A204.1 (cell line): ENCODE measurements at regions not wholly inside any gene's neighbourhood (a gene's known extent, or its start where the extent isn't known, plus 50 kb on each side); places are given as distances from the start of the nearest gene placed in this dataset.
"Not testable (repeated sequence)": the region's sequence is repeated elsewhere in the genome, so short reads cannot be mapped to it uniquely, and the experiment has no call there.

ENCODE experiments used
- FAIRE-seq: peaks from 2 replicates; lab custom pipeline; 2012; peaks lifted over from hg19 to GRCh38; lab: Jason Lieb, UNC

GRCh38 chr14:23751616-23752015, 115.5 kb downstream of the DHRS2 start:
- no peak for FAIRE-seq

- no peak for FAIRE-seq
Measured at GRCh38 chr14:23763394-23763793, 127.2 kb downstream of the DHRS2 start.

DNA sequence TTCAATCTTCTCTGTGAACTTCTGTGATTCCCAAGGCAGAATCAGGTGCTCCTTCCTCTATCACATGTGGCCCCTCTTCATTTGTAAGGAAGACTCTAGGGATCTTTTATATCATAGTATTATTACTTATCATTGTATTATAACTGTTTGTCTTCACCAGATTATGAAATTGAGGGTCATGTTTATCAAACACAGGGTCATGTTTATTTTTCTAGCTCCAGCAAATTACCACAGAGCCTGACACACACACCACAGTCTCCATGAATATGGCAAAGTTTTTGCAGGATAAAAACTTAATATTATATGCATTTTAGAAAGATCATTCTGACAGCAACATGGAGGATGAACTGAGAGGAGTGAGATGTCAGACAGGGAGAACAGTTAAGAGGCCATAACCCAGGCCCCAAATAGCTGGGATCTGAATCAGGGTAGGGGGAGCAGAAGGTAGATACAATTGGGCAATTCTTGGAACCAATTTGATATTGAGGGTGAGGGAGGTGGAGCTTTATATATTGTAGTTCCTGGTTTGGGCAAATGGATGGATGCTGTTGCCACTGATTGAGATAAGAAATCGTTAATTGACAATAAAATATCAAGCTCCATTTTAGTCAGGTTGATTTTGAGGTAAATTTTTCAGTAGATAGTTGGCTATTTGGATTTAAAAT, 130.7 kb downstream of the DHRS2 start:
- no peak for FAIRE-seq

GRCh38 chr14:23769221-23769728, 133.1 kb downstream of the DHRS2 start:
- not testable (repeated sequence) for FAIRE-seq

DNA sequence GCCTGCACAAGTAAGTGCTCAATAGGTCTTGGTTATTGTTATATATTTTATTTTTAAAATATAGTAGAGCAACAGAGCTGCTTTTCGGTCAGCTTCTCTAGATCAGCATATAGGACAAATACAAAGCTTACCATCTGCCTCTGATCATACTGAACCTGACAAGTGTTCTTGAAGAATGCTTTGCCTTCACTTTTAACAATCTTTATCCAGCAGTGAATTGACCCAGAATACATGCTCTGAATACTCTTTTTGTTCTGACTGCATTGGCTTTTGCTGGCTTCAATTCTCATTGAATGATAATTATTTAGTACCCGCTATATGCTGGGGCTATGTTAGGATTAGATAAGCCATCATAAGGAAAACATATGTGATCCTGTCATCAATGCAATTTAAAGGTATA, 137.8 kb downstream of the DHRS2 start:
- FAIRE-seq: no peak

- no peak for FAIRE-seq
Measured at GRCh38 chr14:23776296-23776695, 140.1 kb downstream of the DHRS2 start.

DNA sequence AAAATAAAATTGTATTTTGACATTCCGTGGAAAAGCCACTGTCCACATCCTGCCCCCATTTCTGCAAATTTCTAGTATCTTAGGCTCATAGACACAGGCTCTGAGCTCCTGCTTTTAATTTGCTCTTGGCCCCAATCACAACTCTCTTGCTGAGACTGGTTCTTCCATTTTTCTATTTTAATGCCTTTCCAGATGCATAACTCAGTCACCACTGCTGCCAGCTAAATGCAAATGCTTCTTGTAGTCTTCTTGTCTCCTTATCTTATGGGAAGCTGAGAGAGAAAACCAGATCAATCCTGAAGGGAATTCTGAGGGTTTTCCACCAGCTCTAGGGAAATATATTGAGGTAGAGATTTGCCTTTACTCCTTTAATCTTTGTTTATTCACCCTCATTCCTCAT, 149.0 kb downstream of the DHRS2 start:
- no peak for FAIRE-seq

GRCh38 chr14:23787436-23787835, 151.3 kb downstream of the DHRS2 start:
- no peak for FAIRE-seq

DNA sequence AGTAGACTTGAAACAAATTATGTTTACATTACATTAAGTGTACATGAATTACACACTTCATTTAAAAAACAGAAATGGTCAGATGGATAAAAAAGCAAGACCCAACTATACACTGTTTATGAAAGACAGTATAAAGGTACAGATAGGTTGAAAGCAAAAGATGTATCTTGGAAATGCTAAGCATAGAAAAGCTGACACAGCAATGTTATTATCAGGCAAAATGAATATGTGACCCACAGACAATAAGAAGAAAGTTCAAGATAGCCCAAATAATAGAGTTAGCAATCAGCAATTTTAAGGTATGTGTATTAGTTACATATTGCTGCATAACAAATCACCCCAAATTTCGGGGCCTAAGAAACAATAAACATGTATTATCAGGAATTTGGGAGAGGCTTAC, 153.5 kb downstream of the DHRS2 start:
- no peak for FAIRE-seq

- no peak for FAIRE-seq
Measured at GRCh38 chr14:23793532-23793931, 157.4 kb downstream of the DHRS2 start.

- no peak for FAIRE-seq
Measured at GRCh38 chr14:23800811-23801210, 152.8 kb upstream of the DHRS4 start.

DNA sequence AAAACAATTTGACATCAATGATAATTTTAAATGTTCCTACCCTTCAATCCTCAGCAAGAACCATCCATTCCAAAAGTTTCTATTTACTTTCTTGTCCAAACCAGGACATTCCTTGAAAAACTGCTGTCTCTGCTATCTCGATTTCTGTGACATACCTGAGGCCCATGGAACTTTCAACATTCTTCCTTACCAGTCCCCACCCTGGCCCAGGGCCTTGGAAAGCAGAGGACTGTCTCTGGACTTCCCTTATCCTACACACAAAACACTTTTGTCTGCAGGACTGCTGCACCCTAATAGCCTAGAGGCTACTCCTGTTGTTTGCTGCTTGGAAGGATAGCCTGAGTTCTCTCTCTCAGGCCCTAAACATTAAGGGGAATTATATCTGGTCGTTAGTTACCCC, 151.8 kb upstream of the DHRS4 start:
- FAIRE-seq: no peak

- no peak for FAIRE-seq
Measured at GRCh38 chr14:23804817-23805216, 148.8 kb upstream of the DHRS4 start.

GRCh38 chr14:23805761-23806160, 147.8 kb upstream of the DHRS4 start:
- FAIRE-seq: no peak

DNA sequence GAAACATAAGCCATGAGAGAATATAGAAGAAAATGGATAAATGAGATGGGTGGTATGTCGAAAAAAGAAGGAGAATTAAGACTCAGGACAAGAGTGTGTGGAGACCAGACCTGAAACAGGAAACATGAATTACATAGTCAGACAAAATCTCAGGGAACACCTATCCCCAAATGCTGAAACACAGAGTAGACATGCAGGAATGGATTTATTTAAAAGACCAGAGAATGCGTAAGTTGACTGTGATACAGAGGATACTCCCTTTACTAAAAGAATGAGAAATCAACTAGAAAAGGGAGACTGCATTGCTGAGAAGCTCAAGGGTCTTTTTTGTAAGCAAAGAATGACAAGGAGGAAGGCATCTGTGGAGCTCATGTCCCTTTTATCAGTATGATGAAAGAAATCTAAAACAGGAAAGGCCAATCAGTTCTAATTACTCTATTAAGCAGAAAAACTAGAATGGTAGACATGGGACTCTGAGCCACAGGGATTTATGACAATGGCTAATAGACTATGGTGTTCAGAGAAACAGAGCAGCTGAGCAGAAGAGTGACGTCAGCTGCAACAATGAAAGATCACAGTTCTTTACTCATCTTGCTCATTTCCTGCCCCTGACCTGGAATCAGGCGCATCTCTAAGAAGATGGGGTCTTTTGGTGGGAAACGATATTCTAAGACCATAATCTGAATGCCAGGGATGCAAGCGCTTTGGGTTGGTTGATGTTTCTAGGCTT, 138.9 kb upstream of the DHRS4 start:
- FAIRE-seq: no peak

DNA sequence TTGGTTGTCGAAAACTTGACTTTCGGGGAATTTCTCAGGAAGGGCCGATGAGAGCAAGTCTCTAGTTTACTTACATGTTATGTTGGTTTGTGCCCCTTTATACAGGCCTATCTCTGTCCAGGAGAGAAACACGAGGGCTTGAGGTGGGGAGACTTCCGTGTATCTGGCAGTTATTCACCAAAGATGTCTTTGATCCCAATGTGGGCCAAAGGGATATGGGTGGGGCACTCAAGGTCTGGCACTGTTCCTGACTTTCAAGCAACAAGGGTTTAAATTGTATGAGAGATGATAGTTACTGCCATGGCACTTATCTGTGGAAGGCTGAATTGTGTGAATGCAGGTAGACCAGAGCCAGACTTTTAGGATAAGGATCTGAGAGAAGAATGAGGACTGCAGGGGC, 137.2 kb upstream of the DHRS4 start:
- FAIRE-seq: no peak

GRCh38 chr14:23817164-23817767, 136.3 kb upstream of the DHRS4 start:
- FAIRE-seq: no peak

GRCh38 chr14:23827100-23827892, 126.3 kb upstream of the DHRS4 start:
- no peak for FAIRE-seq

DNA sequence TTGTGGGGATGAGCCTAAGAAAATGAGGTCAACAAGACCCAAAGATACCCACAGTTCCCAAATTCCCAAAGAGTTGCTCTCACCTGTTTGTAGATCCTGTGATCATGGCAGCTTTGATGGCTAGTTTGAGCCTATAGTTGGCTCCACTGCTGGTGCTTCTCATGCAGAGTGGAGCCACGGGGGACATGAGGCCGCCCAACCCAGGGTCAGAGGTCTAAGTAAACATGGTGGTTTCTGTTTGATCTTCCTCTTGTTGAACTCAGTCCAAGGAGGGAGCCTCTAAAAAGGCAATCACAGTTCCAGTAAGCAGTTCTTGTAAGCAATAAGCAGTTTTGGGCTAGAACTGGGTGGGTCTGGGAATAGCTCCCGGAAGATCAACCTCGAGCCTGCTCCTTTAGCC, 125.6 kb upstream of the DHRS4 start:
- no peak for FAIRE-seq

DNA sequence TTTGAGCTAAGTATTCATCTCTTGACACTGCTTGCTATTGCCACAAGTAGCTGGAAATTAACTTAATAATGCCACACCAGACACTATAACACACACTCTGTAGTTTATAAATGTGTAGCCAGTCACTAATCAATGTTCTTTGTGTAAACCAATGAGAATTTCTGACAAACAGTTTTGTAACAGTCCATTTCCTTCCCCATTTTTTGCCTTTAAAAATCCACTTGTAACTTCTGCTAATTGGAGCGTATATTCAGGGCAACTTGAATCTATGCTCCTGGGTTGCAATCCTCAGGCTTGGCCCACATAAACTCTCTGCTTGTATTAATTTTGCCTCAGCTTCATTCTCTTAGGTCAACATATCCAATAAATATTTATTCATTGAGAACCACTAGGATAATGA, 125.0 kb upstream of the DHRS4 start:
- no peak for FAIRE-seq

DNA sequence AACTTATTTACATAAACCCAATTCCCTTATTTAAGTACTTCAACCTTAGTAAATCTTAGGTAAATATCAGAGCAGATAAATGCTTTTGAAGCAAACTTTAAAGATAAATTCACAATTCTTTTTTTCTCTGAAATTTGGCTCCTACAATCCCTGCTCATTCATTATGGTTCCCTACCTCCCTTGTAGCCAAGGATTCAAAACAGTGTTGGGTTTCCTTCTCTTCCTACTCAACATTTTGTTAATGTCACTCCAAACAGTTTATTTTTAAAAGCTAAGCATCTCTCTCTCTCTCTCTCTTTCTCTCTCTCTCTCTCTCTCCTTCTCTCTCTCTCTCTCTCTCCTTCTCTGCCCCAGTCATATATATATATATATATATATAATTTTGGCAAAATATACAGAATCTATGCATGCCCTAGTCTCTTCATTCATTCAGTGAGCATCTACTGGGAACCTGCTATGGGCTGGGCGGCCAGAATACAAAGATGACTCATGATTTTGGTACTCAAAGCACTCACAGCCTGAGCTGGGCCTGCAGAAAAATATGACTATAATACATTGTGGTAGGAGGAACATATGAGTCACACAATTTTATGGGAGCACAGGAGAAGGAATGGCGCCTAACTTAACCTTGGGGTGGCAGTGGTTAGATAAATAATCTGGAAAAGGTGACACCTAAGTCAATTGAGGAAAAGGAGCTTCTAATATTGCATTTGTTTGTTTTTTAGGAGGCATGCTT, 123.7 kb upstream of the DHRS4 start:
- FAIRE-seq: no peak

DNA sequence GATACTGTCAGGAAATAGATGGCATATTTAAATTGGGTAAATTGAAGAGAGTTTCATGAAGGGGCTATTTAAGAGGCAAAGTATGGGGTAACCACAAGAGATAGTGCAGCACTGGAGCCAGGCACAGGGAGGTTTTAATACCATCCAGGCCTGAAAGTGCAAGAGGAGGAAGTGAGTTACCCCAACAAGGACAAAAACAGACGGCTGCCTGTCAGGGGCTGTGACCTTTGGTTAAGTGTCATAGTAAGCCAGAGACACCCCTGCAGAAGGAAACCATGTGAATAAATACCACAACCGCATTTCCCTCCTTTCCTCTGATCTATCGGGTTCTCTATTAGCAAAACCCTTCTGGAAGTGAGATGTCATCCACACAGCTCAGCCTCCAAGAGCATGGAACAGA, 122.0 kb upstream of the DHRS4 start:
- no peak for FAIRE-seq
